ENCODE measurements at regions not wholly inside any gene's neighbourhood (a gene's known extent, or its start where the extent isn't known, plus 50 kb on each side); places are given as distances from the start of the nearest gene placed in this dataset.
"Not testable (repeated sequence)": the region's sequence is repeated elsewhere in the genome, so short reads cannot be mapped to it uniquely, and the experiment has no call there.

GRCh38 chr2:85947593-85947992 is 58.8 kb upstream of the ST3GAL5 start:
- in situ Hi-C loops (cut with HindIII; ENCODE audit: low pct_unique_long_range_greater_than_20kb, low sequenced_read_pairs) = no loop called here
- no peak for DNase-seq (ENCODE audit: low read depth, low spot score)

DNA sequence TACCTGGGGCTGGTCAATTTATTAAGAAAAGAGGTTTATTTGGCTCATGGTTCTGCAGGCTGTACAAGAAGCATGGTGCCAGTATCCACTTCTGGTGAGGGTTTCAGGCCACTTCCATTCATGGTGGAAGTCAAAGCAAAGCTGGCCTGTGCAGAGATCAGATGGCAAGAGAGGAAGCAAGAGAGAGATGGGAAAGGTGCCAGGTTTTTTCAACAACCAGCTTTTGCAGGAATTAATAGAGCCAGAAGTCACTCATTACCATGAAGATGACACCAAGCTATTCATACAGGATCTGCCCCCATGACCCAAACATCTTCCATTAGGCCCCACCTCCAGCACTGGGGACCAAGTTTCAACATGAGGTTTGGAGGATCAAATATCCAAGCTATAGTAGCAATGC is 56.8 kb upstream of the ST3GAL5 start:
- DNase-seq (ENCODE audit: low read depth, low spot score) = no peak
- in situ Hi-C loops (cut with HindIII; ENCODE audit: low pct_unique_long_range_greater_than_20kb, low sequenced_read_pairs) = no loop called here

DNA sequence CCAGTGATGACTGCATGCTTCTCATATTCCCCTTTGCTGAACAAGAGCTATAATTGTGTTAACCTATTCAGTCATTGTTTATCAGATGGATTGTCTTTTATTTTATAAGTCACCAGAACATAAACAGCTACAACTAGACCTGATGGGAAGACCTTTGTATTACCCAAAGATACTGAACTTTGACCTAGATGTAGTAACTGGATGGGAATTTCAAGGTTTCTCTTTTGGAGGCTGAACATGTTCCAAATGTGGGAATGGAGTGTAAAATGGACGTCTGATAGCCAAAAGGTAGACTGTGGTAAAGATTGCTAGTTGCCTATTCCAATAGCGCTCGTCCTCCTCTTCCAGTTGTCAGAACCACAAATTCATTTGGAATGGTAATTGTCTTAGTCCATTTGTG is 56.4 kb upstream of the ST3GAL5 start:
- DNase-seq (ENCODE audit: low read depth, low spot score) = no peak
- in situ Hi-C loops (cut with HindIII; ENCODE audit: low pct_unique_long_range_greater_than_20kb, low sequenced_read_pairs) = no loop called here

- in situ Hi-C loops (cut with HindIII; ENCODE audit: low pct_unique_long_range_greater_than_20kb, low sequenced_read_pairs) = no loop called here
- DNase-seq (ENCODE audit: low read depth, low spot score) = no peak
Measured at GRCh38 chr2:85942346-85942957, 53.7 kb upstream of the ST3GAL5 start.

GRCh38 chr2:85941490-85941889 is 52.7 kb upstream of the ST3GAL5 start:
- in situ Hi-C loops (cut with HindIII; ENCODE audit: low pct_unique_long_range_greater_than_20kb, low sequenced_read_pairs); DNase-seq (ENCODE audit: low read depth, low spot score): not testable (repeated sequence)

GRCh38 chr2:85939131-85939530 is 50.3 kb upstream of the ST3GAL5 start:
- DNase-seq (ENCODE audit: low read depth, low spot score) = no peak
- in situ Hi-C loops (cut with HindIII; ENCODE audit: low pct_unique_long_range_greater_than_20kb, low sequenced_read_pairs) = no loop called here
